ENCODE measurements at regions not wholly inside any gene's neighbourhood (a gene's known extent, or its start where the extent isn't known, plus 50 kb on each side); places are given as distances from the start of the nearest gene placed in this dataset.

GRCh38 chr12:3947781-3948180 is 74.6 kb upstream of the PARP11 start:
- DNase-seq, result peak; percentile 27

- DNase-seq, result no peak
Measured at GRCh38 chr12:3945671-3946070, 72.5 kb upstream of the PARP11 start.

- no peak for DNase-seq
Measured at GRCh38 chr12:3944620-3945019, 71.4 kb upstream of the PARP11 start.

DNA sequence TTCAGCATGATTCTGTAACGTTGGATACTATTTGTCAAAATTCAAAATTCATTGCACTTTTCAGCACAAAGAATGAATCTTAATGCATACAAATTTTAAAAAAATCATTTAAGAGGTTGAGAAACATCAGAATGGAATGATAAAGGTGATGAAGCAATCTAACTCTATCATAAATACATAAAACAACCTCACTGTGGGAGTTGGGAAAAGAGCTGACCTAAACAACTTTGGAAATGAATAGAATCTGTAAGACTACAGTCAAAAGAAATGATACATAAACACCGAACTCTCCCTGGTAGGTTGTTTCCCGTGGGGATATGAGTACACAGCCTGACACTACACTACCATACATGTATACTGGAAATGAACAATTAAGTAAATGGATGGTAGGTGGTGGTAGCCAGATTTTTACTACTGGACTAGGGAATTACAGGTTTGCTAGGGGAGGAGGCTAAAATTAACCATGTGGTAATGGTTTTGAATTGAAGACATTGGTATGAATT is 64.9 kb upstream of the PARP11 start:
- DNase-seq, result no peak

- no peak for DNase-seq
Measured at GRCh38 chr12:3935078-3935477, 61.9 kb upstream of the PARP11 start.

GRCh38 chr12:3933819-3934192 is 60.6 kb upstream of the PARP11 start:
- no peak for DNase-seq

DNA sequence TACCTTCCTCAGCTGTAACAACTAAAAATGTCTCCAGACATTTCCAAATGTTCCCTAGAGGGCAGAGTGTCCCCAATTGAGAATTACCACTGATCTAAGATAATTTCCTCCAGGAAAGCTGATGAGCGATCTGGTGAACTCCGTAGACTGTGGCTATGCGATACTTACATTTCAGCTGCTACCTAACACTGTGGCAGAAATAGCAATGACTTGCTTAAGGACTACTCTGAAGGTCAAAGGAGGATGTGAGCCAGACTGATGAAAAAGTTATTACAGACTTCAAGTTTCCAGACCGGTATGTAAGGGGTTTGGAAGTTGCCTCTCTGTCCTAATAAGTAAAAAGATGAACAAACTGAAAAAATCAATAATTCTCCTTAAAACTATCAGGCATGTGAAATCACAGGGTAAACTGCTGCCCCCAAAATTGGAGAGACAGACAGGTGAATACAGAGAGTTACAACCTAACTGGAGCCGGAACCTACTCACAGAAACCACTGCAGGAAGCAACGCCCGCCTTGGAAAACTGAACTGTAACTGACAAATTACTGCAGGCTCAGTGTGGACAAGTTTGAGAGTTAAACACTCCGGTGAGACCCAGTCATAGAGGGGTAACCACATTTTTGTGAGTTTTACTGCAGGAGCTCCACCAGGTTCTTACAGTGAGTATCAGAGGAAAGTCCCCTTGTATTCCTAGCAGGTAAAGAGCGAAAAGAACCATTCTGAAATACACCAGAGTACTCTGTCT is 60.0 kb upstream of the PARP11 start:
- no peak for DNase-seq

GRCh38 chr12:3931776-3932175 is 58.6 kb upstream of the PARP11 start:
- no peak for DNase-seq

DNA sequence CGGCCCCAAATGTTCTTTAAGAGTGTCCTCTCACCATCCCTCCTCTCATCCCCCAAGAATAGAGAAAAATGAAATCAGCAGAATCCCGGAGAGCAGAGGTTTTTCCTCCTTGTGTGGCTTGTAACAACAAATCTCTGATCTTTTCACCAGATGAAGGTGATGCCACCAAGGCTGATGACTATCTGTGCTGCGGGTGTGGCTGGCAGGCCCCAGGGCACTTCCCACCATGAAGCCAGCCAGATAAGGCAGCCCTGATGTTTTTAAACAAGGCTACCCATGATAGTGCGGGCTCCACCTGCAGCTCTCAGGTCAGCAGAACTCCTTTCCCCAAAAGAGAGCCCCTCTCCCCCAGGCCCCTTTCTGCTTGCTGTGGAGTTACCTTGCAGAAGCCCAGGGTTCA is 58.0 kb upstream of the PARP11 start:
- DNase-seq, result no peak

- DNase-seq, result no peak
Measured at GRCh38 chr12:3929875-3930615, 56.8 kb upstream of the PARP11 start.

DNA sequence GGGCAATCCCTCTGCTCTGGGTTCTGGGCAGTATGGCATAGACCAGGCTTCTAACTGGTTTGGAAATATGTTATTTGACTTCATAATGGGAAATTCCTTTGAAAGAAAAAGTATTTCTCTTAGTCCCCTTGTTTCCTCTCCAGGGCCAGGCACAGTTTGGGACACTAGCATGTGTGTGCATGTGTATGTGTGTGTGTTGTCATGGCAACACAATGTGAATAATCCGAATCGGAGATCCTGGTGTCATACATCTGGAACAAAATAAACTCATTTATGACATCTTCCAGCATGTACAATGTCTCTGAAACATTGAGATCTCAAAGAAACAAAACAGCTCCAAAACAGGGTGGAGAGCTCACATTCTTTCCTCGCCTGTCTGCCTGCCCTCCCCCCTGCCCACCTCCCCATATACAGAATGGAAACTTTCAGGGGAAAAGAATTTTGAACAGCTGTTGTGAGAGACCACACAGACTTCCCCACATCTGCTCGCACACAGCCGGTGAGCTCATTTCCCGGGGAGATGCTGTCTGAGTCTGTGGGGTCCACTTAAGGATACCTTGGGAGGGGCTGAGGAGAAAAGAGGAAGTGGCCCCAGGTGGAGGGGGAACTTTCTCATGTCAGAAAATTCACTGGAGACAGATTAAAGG is 55.5 kb upstream of the PARP11 start:
- DNase-seq, result no peak

- no peak for DNase-seq
Measured at GRCh38 chr12:3925621-3926020, 52.4 kb upstream of the PARP11 start.

DNA sequence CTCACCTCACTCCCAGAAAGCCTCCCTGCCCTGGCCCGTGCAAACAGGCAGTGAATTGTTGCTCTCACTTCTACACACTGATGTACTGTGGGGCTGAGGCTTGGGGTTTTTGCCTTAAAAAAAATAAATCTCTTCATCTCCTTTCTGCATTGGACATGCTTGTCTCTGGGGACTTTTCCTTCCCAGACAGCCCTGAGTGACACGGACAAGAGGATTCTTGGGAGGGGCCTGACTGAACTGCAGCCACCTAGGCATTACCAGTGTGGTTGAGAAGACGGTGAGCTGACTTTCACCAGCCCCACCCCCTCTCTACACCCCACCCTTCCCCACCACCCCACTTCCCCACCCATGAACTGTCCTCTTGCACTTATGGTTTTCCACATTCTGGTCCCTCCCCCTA is 51.6 kb upstream of the PARP11 start:
- no peak for DNase-seq

GRCh38 chr12:3923021-3923420 is 49.8 kb upstream of the PARP11 start:
- DNase-seq, result no peak
